Glutamatergic neuron (in vitro differentiated cells): ENCODE measurements at regions not wholly inside any gene's neighbourhood (a gene's known extent, or its start where the extent isn't known, plus 50 kb on each side); places are given as distances from the start of the nearest gene placed in this dataset.

Source experiments
- DNase-seq: peaks from one replicate; pipeline ENCODE4 v3.0.0; 2022
- H3K27ac Mint-ChIP-seq: one replicate; pipeline ENCODE4 v1.8.0; 2020; ENCODE audit warnings: mild to moderate bottlenecking, mixed read lengths, inconsistent platforms; ENCODE audit not compliant: unreplicated experiment
- H3K27me3 Mint-ChIP-seq: one replicate; pipeline ENCODE4 v1.8.0; 2020; ENCODE audit warnings: mild to moderate bottlenecking, moderate library complexity, mixed read lengths, inconsistent platforms; ENCODE audit not compliant: unreplicated experiment
- H3K36me3 Mint-ChIP-seq: one replicate; pipeline ENCODE4 v1.8.0; 2020; ENCODE audit warnings: mild to moderate bottlenecking, mixed read lengths, inconsistent platforms; ENCODE audit not compliant: unreplicated experiment
- H3K4me1 Mint-ChIP-seq: one replicate; pipeline ENCODE4 v1.8.0; 2020; ENCODE audit warnings: mild to moderate bottlenecking, low read depth, mixed read lengths, inconsistent platforms; ENCODE audit not compliant: unreplicated experiment
- H3K4me3 Mint-ChIP-seq: one replicate; pipeline ENCODE4 v1.8.0; 2020; ENCODE audit warnings: mild to moderate bottlenecking, mixed read lengths, inconsistent platforms; ENCODE audit not compliant: unreplicated experiment
- H3K9me3 Mint-ChIP-seq: one replicate; pipeline ENCODE4 v1.8.0; 2020; ENCODE audit warnings: mild to moderate bottlenecking, moderate library complexity, mixed read lengths, inconsistent platforms; ENCODE audit not compliant: unreplicated experiment
- CTCF ChIP-seq: fragments of 200-600 bp; sonication (generic); IDR thresholded peaks from one replicate; pipeline ENCODE4 v1.5.0; 2021; ENCODE audit not compliant: partially characterized antibody, unreplicated experiment

- no peaks in the 10 kb centered on the region for H3K36me3 Mint-ChIP-seq
- H3K27me3 Mint-ChIP-seq, result peaks cover 11% of the 10 kb centered on the region
- H3K4me1 Mint-ChIP-seq, result peaks cover 32% of the 10 kb centered on the region
- no peak overlapping the region for H3K4me3 Mint-ChIP-seq
- H3K9me3 Mint-ChIP-seq, result peaks cover 11% of the 10 kb centered on the region
- no peak for DNase-seq
- no peak overlapping the region for H3K27ac Mint-ChIP-seq
- TF ChIP-seq CTCF, result no peak
Measured at GRCh38 chr6:19997104-19997503, 159.9 kb downstream of the ID4 start.

GRCh38 chr6:19998541-19998940 lies 161.4 kb downstream of the ID4 start:
- no peak for DNase-seq
- TF ChIP-seq CTCF, result no peak
- H3K27me3 Mint-ChIP-seq, result peaks cover 11% of the 10 kb centered on the region
- H3K27ac Mint-ChIP-seq, result peak overlapping the region; percentile 75
- H3K4me1 Mint-ChIP-seq, result peaks cover 38% of the 10 kb centered on the region
- H3K9me3 Mint-ChIP-seq, result peaks cover 11% of the 10 kb centered on the region
- H3K36me3 Mint-ChIP-seq, result no peaks in the 10 kb centered on the region
- no peak overlapping the region for H3K4me3 Mint-ChIP-seq

GRCh38 chr6:19999319-20000191 lies 162.4 kb downstream of the ID4 start:
- no peak for TF ChIP-seq CTCF
- H3K9me3 Mint-ChIP-seq, result peaks cover 11% of the 10 kb centered on the region
- H3K27ac Mint-ChIP-seq, result peak overlapping the region; percentile 62
- H3K36me3 Mint-ChIP-seq, result no peaks in the 10 kb centered on the region
- H3K4me1 Mint-ChIP-seq, result peaks cover 41% of the 10 kb centered on the region
- no peak for DNase-seq
- H3K4me3 Mint-ChIP-seq, result no peak overlapping the region
- H3K27me3 Mint-ChIP-seq, result peaks cover 11% of the 10 kb centered on the region

GRCh38 chr6:20001286-20001685 lies 164.1 kb downstream of the ID4 start:
- H3K27me3 Mint-ChIP-seq, result peaks cover 8% of the 10 kb centered on the region
- TF ChIP-seq CTCF, result no peak
- H3K9me3 Mint-ChIP-seq, result peaks cover 11% of the 10 kb centered on the region
- no peak overlapping the region for H3K27ac Mint-ChIP-seq
- peaks cover 31% of the 10 kb centered on the region for H3K4me1 Mint-ChIP-seq
- no peaks in the 10 kb centered on the region for H3K36me3 Mint-ChIP-seq
- DNase-seq, result no peak
- no peak overlapping the region for H3K4me3 Mint-ChIP-seq

- no peak overlapping the region for H3K27ac Mint-ChIP-seq
- peaks cover 3% of the 10 kb centered on the region for H3K9me3 Mint-ChIP-seq
- no peaks in the 10 kb centered on the region for H3K36me3 Mint-ChIP-seq
- H3K27me3 Mint-ChIP-seq, result peaks cover 3% of the 10 kb centered on the region
- no peak overlapping the region for H3K4me3 Mint-ChIP-seq
- TF ChIP-seq CTCF, result no peak
- H3K4me1 Mint-ChIP-seq, result peaks cover 24% of the 10 kb centered on the region
- no peak for DNase-seq
Measured at GRCh38 chr6:20006037-20006436, 168.9 kb downstream of the ID4 start.
